SK-N-SH (cell line): ENCODE measurements at regions not wholly inside any gene's neighbourhood (a gene's known extent, or its start where the extent isn't known, plus 50 kb on each side); places are given as distances from the start of the nearest gene placed in this dataset.

Experiments used
- CTCF ChIA-PET: fragments of 300-600, 350-600 bp; formaldehyde crosslinking; extraction: SDS; loops from one replicate; lab custom pipeline; 2021; lab: Yijun Ruan, JAX
- POLR2A ChIA-PET: fragments of 350-600 bp; sonication (Branson Sonifier 250); formaldehyde crosslinking; extraction: SDS; loops from one replicate; lab custom pipeline; 2020; ENCODE audit warnings: antibody characterized with exemption, inconsistent platforms; lab: Yijun Ruan, JAX
- DNase-seq: peaks from one replicate; pipeline ENCODE4 v3.0.0; 2012
- H2AFZ ChIP-seq: fragments of 200-600 bp; sonication (generic); 2 replicates; pipeline ENCODE4 v1.8.1; 2016; ENCODE audit warnings: antibody characterized with exemption, mild to moderate bottlenecking, low read depth
- H3F3A ChIP-seq: fragments of 200-600 bp; sonication (generic); replicated peaks from 2 replicates; pipeline ENCODE3; 2016; ENCODE audit warnings: antibody characterized with exemption, mild to moderate bottlenecking; ENCODE audit not compliant: insufficient read depth
- H3K27ac ChIP-seq, 2 experiments: fragments of 200-500 bp in 1 of 2; fragments of 200-600 bp in 1 of 2; sonication (Bioruptor generic) in 1 of 2; sonication (generic), shearing (Covaris generic) in 1 of 2; 2 replicates each; pipeline versions ENCODE4 v1.5.1 to v1.6.1; 2014 to 2016; ENCODE audit warnings: low read depth in 2 of 2, inconsistent platforms in 1 of 2, low read length in 1 of 2, mild to moderate bottlenecking in 1 of 2, mixed read lengths in 1 of 2
- H3K27me3 ChIP-seq: fragments of 200-600 bp; sonication (generic), shearing (Covaris generic); 2 replicates; pipeline ENCODE4 v1.6.1; 2016; ENCODE audit warnings: mixed run types; ENCODE audit not compliant: insufficient read depth
- H3K36me3 ChIP-seq, 2 experiments: fragments of 200-500 bp in 1 of 2; fragments of 200-600 bp in 1 of 2; sonication (Bioruptor generic) in 1 of 2; sonication (generic) in 1 of 2; replicated peaks in 1 of 2; 2 replicates each; pipeline versions ENCODE3 to v1.5.1; 2014 to 2016; ENCODE audit warnings: low read length in 1 of 2, mild to moderate bottlenecking in 1 of 2; ENCODE audit not compliant: insufficient read depth in 2 of 2, control insufficient read depth in 1 of 2
- H3K4me1 ChIP-seq, 2 experiments: fragments of 200-500 bp in 1 of 2; fragments of 200-600 bp in 1 of 2; sonication (Bioruptor generic) in 1 of 2; sonication (generic), shearing (Covaris generic) in 1 of 2; 2 replicates each; pipeline versions ENCODE4 v1.5.1 to v1.6.1; 2014 to 2016; ENCODE audit warnings: low read depth in 1 of 2, low read length in 1 of 2, mixed run types in 1 of 2; ENCODE audit not compliant: insufficient read depth in 2 of 2, control insufficient read depth in 1 of 2
- H3K4me2 ChIP-seq: fragments of 200-600 bp; sonication (generic), shearing (Covaris generic); 2 replicates; pipeline ENCODE4 v1.6.1; 2017; ENCODE audit warnings: mixed run types
- H3K4me3 ChIP-seq, 2 experiments: fragments of 200-500 bp in 1 of 2; fragments of 200-600 bp in 1 of 2; sonication (Bioruptor generic) in 1 of 2; sonication (generic), shearing (Covaris generic) in 1 of 2; 2 replicates each; pipeline versions ENCODE4 v1.5.1 to v1.8.1; 2014 to 2016; ENCODE audit warnings: low read depth in 2 of 2, inconsistent platforms in 1 of 2, low read length in 1 of 2, mild to moderate bottlenecking in 1 of 2, mixed read lengths in 1 of 2, moderate library complexity in 1 of 2
- H3K79me2 ChIP-seq: fragments of 200-600 bp; sonication (generic); 2 replicates; pipeline ENCODE4 v1.8.1; 2017; ENCODE audit warnings: mild to moderate bottlenecking; ENCODE audit not compliant: insufficient read depth
- H3K9ac ChIP-seq: fragments of 200-600 bp; sonication (generic); 2 replicates; pipeline ENCODE4 v1.6.1; 2017; ENCODE audit warnings: mixed run types
- H3K9me2 ChIP-seq: fragments of 200-600 bp; sonication (generic); 2 replicates; pipeline ENCODE4 v1.6.1; 2017; ENCODE audit warnings: mixed run types
- H3K9me3 ChIP-seq: fragments of 200-600 bp; sonication (generic); 2 replicates; pipeline ENCODE4 v1.6.1; 2017; ENCODE audit warnings: mixed run types, mild to moderate bottlenecking, moderate library complexity
- H4K20me1 ChIP-seq: fragments of 200-600 bp; sonication (generic); 2 replicates; pipeline ENCODE4 v1.6.1; 2017; ENCODE audit warnings: mild to moderate bottlenecking, mixed run types; ENCODE audit not compliant: insufficient read depth
- ELF1 ChIP-seq: IDR thresholded peaks from 2 replicates; pipeline ENCODE4 v1.4.0; 2012
- EP300 ChIP-seq, 2 experiments: IDR thresholded peaks; 2 replicates each; pipeline versions ENCODE4 v1.4.0 to v1.6.1; 2012; ENCODE audit warnings: borderline replicate concordance in 1 of 2, low read depth in 1 of 2, low read length in 1 of 2
- EZH2phosphoT487 ChIP-seq: fragments of 200-600 bp; sonication (generic); IDR thresholded peaks from 2 replicates; pipeline ENCODE4 v1.6.1; 2017; ENCODE audit warnings: low read depth, mixed run types, mild to moderate bottlenecking, antibody characterized with exemption, moderate library complexity, borderline replicate concordance
- FOXM1 ChIP-seq: IDR thresholded peaks from 2 replicates; pipeline ENCODE4 v1.4.0; 2012; ENCODE audit warnings: low read depth, mild to moderate bottlenecking
- GABPA ChIP-seq: IDR thresholded peaks from 2 replicates; pipeline ENCODE4 v1.4.0; 2012; ENCODE audit warnings: low read depth, mild to moderate bottlenecking
- JUND ChIP-seq: IDR thresholded peaks from 2 replicates; pipeline ENCODE4 v1.4.0; 2012
- MEF2A ChIP-seq: IDR thresholded peaks from 2 replicates; pipeline ENCODE4 v1.4.0; 2012; ENCODE audit warnings: low read depth, borderline replicate concordance
- MXI1 ChIP-seq: IDR thresholded peaks from 2 replicates; pipeline ENCODE4 v1.6.1; 2012; ENCODE audit warnings: mild to moderate bottlenecking, low read depth, low read length, improper control_type of control experiment
- NRF1 ChIP-seq: IDR thresholded peaks from 2 replicates; pipeline ENCODE4 v1.6.1; 2012; ENCODE audit warnings: low read depth, mild to moderate bottlenecking, low read length
- POLR2AphosphoS5 ChIP-seq: IDR thresholded peaks from 2 replicates; pipeline ENCODE4 v1.6.1; 2012; ENCODE audit warnings: low read depth, low read length
- RAD21 ChIP-seq: IDR thresholded peaks from 2 replicates; pipeline ENCODE4 v1.6.1; 2012; ENCODE audit warnings: mild to moderate bottlenecking, low read length
- RCOR1 ChIP-seq: fragments of 150-350 bp; IDR thresholded peaks from 2 replicates; pipeline ENCODE4 v1.6.1; 2017; ENCODE audit warnings: antibody characterized with exemption, low read length
- SIN3A ChIP-seq: IDR thresholded peaks from 2 replicates; pipeline ENCODE4 v1.6.1; 2012; ENCODE audit warnings: low read depth, mild to moderate bottlenecking, low read length, moderate library complexity, borderline replicate concordance
- TAF1 ChIP-seq: IDR thresholded peaks from 2 replicates; pipeline ENCODE4 v1.6.1; 2012; ENCODE audit warnings: low read depth, mild to moderate bottlenecking, low read length, moderate library complexity, borderline replicate concordance
- TEAD4 ChIP-seq: IDR thresholded peaks from 2 replicates; pipeline ENCODE4 v1.4.0; 2012; ENCODE audit warnings: mild to moderate bottlenecking, borderline replicate concordance; ENCODE audit not compliant: insufficient read depth
- ZBTB33 ChIP-seq: IDR thresholded peaks from 2 replicates; pipeline ENCODE4 v1.4.0; 2012; ENCODE audit warnings: low read depth, borderline replicate concordance
- WGBS: methylation state at CpG from one replicate; pipeline ENCODE4 v1.1.6; 2017; ENCODE audit warnings: low lambda C conversion rate; 5-methylcytosine and 5-hydroxymethylcytosine counted together
- TF ChIP-seq, protein P1 (sequence below): fragments of 150-350 bp; IDR thresholded peaks from 2 replicates; pipeline ENCODE4 v1.6.1; 2017; ENCODE audit warnings: antibody characterized with exemption, low read length, low read depth, borderline replicate concordance
- TF ChIP-seq, protein P2 (sequence below): IDR thresholded peaks from 2 replicates; pipeline ENCODE4; 2012
- TF ChIP-seq, protein P3 (sequence below): fragments of 150-350 bp; IDR thresholded peaks from 2 replicates; pipeline ENCODE4 v1.6.1; 2016; ENCODE audit warnings: mild to moderate bottlenecking, low read depth, low read length

- TF ChIP-seq ZBTB33 = no peak
- TF ChIP-seq, protein P1, sequence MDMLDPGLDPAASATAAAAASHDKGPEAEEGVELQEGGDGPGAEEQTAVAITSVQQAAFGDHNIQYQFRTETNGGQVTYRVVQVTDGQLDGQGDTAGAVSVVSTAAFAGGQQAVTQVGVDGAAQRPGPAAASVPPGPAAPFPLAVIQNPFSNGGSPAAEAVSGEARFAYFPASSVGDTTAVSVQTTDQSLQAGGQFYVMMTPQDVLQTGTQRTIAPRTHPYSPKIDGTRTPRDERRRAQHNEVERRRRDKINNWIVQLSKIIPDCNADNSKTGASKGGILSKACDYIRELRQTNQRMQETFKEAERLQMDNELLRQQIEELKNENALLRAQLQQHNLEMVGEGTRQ = no peak
- TF ChIP-seq, protein P2, sequence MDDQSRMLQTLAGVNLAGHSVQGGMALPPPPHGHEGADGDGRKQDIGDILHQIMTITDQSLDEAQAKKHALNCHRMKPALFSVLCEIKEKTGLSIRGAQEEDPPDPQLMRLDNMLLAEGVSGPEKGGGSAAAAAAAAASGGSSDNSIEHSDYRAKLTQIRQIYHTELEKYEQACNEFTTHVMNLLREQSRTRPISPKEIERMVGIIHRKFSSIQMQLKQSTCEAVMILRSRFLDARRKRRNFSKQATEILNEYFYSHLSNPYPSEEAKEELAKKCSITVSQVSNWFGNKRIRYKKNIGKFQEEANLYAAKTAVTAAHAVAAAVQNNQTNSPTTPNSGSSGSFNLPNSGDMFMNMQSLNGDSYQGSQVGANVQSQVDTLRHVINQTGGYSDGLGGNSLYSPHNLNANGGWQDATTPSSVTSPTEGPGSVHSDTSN = no peak
- TF ChIP-seq, all 33 proteins: peak for 0
These were observed 1512.2 kb downstream of the KCNT2 start (continued) for GRCh38 chr1:195096051-195096521.

DNA sequence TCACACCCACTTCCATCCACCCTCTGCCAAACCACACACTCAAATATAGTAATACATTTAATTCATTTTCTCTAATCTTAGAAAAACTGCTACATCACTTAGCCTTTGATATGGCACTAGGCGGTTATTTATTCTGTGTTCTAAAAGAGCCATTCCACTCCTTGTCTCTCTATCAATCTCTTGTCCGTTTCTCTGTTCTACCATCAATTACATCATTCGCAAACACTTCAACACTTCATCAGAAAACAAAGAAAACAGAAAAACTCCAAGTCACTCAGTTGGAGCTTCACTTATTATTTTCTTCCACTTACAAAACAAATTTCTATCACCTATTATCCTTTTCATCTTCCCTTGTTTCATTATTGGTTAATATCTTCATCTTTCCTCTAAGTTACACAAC is 1523.0 kb downstream of the KCNT2 start:
- no peak overlapping the region for H3K27ac ChIP-seq
- TF ChIP-seq POLR2AphosphoS5 (no peak), NRF1 (no peak), MEF2A (no peak), EZH2phosphoT487 (no peak), MXI1 (no peak), ZBTB33 (no peak), TEAD4 (no peak), FOXM1 (no peak), SIN3A (no peak), GABPA (no peak), EP300 (IDR thresholded peaks at IDR 0.05; ENCODE audit: borderline replicate concordance in 1 of 2, low read depth in 1 of 2, low read length in 1 of 2) (no peak), JUND (no peak), RCOR1 (no peak), RAD21 (no peak), ELF1 (no peak), TAF1 (no peak)
- TF ChIP-seq, protein P3, sequence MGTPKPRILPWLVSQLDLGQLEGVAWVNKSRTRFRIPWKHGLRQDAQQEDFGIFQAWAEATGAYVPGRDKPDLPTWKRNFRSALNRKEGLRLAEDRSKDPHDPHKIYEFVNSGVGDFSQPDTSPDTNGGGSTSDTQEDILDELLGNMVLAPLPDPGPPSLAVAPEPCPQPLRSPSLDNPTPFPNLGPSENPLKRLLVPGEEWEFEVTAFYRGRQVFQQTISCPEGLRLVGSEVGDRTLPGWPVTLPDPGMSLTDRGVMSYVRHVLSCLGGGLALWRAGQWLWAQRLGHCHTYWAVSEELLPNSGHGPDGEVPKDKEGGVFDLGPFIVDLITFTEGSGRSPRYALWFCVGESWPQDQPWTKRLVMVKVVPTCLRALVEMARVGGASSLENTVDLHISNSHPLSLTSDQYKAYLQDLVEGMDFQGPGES = no peak
- no peak overlapping the region for H3K4me2 ChIP-seq
- no peak overlapping the region for H2AFZ ChIP-seq
- ChIA-PET CTCF (no interaction called here), POLR2A (no interaction called here)
- no peaks in the 10 kb centered on the region for H3K9me2 ChIP-seq
- WGBS = 18% methylated on average over 3 of the region's 3 CpGs
- H3K4me3 ChIP-seq = no peak overlapping the region
- no peaks in the 10 kb centered on the region for H3K36me3 ChIP-seq
- no peaks in the 10 kb centered on the region for H3K4me1 ChIP-seq
- DNase-seq = no peak
- H4K20me1 ChIP-seq = no peaks in the 10 kb centered on the region
- no peaks in the 10 kb centered on the region for H3K9me3 ChIP-seq
- no peaks in the 10 kb centered on the region for H3F3A ChIP-seq
- H3K27me3 ChIP-seq = no peaks in the 10 kb centered on the region
- H3K79me2 ChIP-seq = no peaks in the 10 kb centered on the region
- no peak overlapping the region for H3K9ac ChIP-seq
